ENCODE measurements at regions not wholly inside any gene's neighbourhood (a gene's known extent, or its start where the extent isn't known, plus 50 kb on each side); places are given as distances from the start of the nearest gene placed in this dataset.

- Mint-ChIP-seq H3K36me3 (ENCODE audit: low read depth) (no peaks in the 10 kb centered on the region), H3K27ac (ENCODE audit: unreplicated experiment) (no peak overlapping the region), H3K4me1 (ENCODE audit: low read depth) (peaks cover 44% of the 10 kb centered on the region), H3K9me3 (ENCODE audit: low read depth) (no peaks in the 10 kb centered on the region), H3K27me3 (ENCODE audit: low read depth) (no peaks in the 10 kb centered on the region), H3K4me3 (ENCODE audit: unreplicated experiment) (no peak overlapping the region)
- DNase-seq (ENCODE audit: low spot score): no peak
- TF ChIP-seq, protein P1, sequence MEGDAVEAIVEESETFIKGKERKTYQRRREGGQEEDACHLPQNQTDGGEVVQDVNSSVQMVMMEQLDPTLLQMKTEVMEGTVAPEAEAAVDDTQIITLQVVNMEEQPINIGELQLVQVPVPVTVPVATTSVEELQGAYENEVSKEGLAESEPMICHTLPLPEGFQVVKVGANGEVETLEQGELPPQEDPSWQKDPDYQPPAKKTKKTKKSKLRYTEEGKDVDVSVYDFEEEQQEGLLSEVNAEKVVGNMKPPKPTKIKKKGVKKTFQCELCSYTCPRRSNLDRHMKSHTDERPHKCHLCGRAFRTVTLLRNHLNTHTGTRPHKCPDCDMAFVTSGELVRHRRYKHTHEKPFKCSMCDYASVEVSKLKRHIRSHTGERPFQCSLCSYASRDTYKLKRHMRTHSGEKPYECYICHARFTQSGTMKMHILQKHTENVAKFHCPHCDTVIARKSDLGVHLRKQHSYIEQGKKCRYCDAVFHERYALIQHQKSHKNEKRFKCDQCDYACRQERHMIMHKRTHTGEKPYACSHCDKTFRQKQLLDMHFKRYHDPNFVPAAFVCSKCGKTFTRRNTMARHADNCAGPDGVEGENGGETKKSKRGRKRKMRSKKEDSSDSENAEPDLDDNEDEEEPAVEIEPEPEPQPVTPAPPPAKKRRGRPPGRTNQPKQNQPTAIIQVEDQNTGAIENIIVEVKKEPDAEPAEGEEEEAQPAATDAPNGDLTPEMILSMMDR (IDR thresholded peaks at IDR 0.05): no peak
Measured at GRCh38 chr16:79899316-79899715, 298.8 kb upstream of the MAF start.

GRCh38 chr16:79898703-79899102 lies 298.2 kb upstream of the MAF start:
- H3K36me3 Mint-ChIP-seq (ENCODE audit: low read depth): no peaks in the 10 kb centered on the region
- no peak for DNase-seq (ENCODE audit: low spot score)
- peaks cover 44% of the 10 kb centered on the region for H3K4me1 Mint-ChIP-seq (ENCODE audit: low read depth)
- TF ChIP-seq, protein P1 (IDR thresholded peaks at IDR 0.05): no peak
- H3K27ac Mint-ChIP-seq (ENCODE audit: unreplicated experiment): no peak overlapping the region
- H3K4me3 Mint-ChIP-seq (ENCODE audit: unreplicated experiment): no peak overlapping the region
- no peaks in the 10 kb centered on the region for H3K27me3 Mint-ChIP-seq (ENCODE audit: low read depth)
- H3K9me3 Mint-ChIP-seq (ENCODE audit: low read depth): no peaks in the 10 kb centered on the region

DNA sequence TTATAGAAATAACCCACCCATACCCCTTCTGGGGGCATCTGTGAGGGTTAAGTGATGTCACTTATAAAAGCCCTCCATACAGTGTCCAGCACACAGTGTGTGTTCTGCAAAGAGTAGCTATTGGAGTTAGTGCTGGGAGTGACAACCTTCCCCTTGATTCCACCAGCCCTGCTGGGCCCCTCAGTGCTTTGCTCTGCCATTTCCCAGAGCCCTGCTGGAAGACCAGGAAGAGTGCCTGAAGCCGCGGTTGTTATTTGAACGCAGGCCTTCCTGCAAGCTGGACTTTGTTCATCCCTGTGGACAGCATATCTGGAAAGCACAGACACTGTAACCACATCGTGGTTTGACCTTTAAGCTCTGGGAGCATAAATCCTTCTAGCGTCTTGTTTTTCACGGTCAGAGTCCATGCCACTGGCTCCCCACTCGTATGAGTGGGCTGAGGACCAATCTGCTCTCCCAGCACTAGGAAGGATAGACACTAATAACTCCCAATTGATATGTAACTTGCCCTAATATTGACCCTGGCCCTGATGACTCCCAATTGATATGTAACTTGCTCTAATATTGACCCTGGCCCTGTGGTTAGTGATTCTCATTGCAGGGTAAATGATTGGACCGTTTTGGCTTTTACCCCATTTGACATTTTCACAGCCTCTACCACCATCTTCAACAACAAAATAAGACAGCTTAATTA lies 297.1 kb upstream of the MAF start:
- H3K9me3 Mint-ChIP-seq (ENCODE audit: low read depth): no peaks in the 10 kb centered on the region
- H3K27me3 Mint-ChIP-seq (ENCODE audit: low read depth): no peaks in the 10 kb centered on the region
- H3K4me1 Mint-ChIP-seq (ENCODE audit: low read depth): peaks cover 38% of the 10 kb centered on the region
- H3K4me3 Mint-ChIP-seq (ENCODE audit: unreplicated experiment): no peak overlapping the region
- no peaks in the 10 kb centered on the region for H3K36me3 Mint-ChIP-seq (ENCODE audit: low read depth)
- TF ChIP-seq, protein P1 (IDR thresholded peaks at IDR 0.05): no peak
- no peak for DNase-seq (ENCODE audit: low spot score)
- H3K27ac Mint-ChIP-seq (ENCODE audit: unreplicated experiment): peak overlapping the region; percentile 49

GRCh38 chr16:79897104-79897452 lies 296.5 kb upstream of the MAF start:
- DNase-seq (ENCODE audit: low spot score): no peak
- H3K27me3 Mint-ChIP-seq (ENCODE audit: low read depth): no peaks in the 10 kb centered on the region
- TF ChIP-seq, protein P1 (IDR thresholded peaks at IDR 0.05): no peak
- H3K27ac Mint-ChIP-seq (ENCODE audit: unreplicated experiment): no peak overlapping the region
- no peak overlapping the region for H3K4me3 Mint-ChIP-seq (ENCODE audit: unreplicated experiment)
- peaks cover 33% of the 10 kb centered on the region for H3K4me1 Mint-ChIP-seq (ENCODE audit: low read depth)
- no peaks in the 10 kb centered on the region for H3K36me3 Mint-ChIP-seq (ENCODE audit: low read depth)
- no peaks in the 10 kb centered on the region for H3K9me3 Mint-ChIP-seq (ENCODE audit: low read depth)

GRCh38 chr16:79895917-79896203 lies 295.3 kb upstream of the MAF start:
- Mint-ChIP-seq H3K4me3 (ENCODE audit: unreplicated experiment) (no peak overlapping the region), H3K27me3 (ENCODE audit: low read depth) (no peaks in the 10 kb centered on the region), H3K4me1 (ENCODE audit: low read depth) (peaks cover 33% of the 10 kb centered on the region), H3K27ac (ENCODE audit: unreplicated experiment) (no peak overlapping the region), H3K36me3 (ENCODE audit: low read depth) (no peaks in the 10 kb centered on the region), H3K9me3 (ENCODE audit: low read depth) (no peaks in the 10 kb centered on the region)
- TF ChIP-seq, protein P1 (IDR thresholded peaks at IDR 0.05): no peak
- no peak for DNase-seq (ENCODE audit: low spot score)
